22Rv1 (cell line): ENCODE measurements at regions not wholly inside any gene's neighbourhood (a gene's known extent, or its start where the extent isn't known, plus 50 kb on each side); places are given as distances from the start of the nearest gene placed in this dataset.
"Not testable (repeated sequence)": the region's sequence is repeated elsewhere in the genome, so short reads cannot be mapped to it uniquely, and the experiment has no call there.

Source experiments
- H3K27ac ChIP-seq: fragments of 450-650 bp; 2 replicates; pipeline ENCODE4 v1.5.1; 2017
- CTCF ChIP-seq: fragments of 450-650 bp; IDR thresholded peaks from 2 replicates; pipeline ENCODE4 v1.5.1; 2017; ENCODE audit warnings: mild to moderate bottlenecking
- ZFX ChIP-seq: fragments of 450-650 bp; IDR thresholded peaks from 2 replicates; pipeline ENCODE4 v1.6.1; 2017; ENCODE audit warnings: antibody characterized with exemption, borderline replicate concordance

DNA sequence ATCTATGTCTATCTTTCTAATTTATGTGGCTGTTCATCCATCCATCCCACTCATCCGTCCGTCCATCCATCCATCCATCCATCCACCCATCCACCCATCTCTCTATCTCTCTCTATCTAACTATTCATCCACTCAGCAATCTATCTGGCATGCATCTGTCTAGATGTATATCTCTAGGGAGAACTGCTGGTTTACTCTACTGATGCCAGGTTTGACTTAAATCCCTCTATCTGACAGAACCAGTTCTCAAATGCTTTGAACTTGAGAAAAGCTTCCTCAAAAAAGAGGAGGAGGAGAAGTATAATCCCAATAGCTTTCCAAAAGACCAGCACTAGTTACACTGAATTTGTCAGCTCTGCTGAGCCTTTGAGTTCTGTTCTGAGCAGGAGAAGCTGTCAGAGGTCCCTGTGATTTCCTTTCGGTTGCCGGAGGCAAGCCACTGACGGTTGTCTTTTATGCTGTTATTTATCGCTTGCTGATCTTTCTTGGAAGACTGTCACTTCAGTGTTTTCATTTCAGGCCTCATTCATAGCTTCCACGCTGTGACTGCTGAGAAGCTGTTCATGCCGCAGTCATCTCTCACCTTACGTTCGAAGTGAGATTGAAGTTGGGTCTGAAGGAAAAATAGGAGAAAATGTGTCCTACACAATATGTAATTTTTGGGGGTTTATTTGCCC is 129.4 kb upstream of the UXS1 start:
- H3K27ac ChIP-seq, result no peak overlapping the region
- TF ChIP-seq CTCF (no peak), ZFX (no peak)

DNA sequence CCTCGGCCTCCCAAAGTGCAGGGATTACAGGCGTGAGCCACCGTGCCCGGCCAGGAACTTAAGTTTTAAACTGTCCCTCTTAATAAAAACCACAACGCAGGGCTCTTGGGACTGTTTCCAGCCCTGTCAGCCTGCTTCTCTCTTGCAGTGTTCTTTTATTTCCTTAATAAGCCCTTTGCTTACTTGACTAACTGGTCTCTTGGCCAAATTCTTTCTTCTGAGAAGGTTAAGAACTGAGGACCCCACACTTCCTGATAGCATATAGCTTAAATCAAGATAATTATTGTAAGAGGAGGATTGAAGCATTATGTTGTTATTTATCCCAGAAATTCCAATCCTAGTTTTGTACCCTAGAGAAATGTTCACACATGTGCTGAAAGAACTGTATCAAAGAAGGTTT is 128.2 kb upstream of the UXS1 start:
- TF ChIP-seq CTCF (no peak), ZFX (no peak)
- no peak overlapping the region for H3K27ac ChIP-seq

- H3K27ac ChIP-seq, result not testable (repeated sequence)
Observed at GRCh38 chr2:106320439-106320838, 126.3 kb upstream of the UXS1 start.

DNA sequence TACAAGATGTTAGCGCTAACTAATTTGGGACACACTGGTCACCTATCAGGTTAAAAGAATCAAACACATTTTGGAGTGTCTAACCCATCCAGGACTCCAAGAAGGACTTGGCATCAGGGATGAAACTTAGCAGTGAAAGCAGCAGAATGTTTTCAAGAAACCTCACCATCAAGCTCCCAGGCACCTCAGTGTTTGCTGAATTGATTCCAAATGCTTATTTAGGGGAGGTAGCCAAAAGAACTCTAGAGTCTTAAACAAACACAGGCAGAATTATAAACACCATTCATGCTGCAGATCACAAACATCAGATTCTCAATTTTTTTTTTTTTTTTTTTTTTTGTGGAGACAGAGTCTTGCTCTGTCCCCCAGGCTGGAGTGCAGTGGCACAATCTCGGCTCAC is 122.8 kb upstream of the UXS1 start:
- TF ChIP-seq CTCF (no peak), ZFX (no peak)
- no peak overlapping the region for H3K27ac ChIP-seq

DNA sequence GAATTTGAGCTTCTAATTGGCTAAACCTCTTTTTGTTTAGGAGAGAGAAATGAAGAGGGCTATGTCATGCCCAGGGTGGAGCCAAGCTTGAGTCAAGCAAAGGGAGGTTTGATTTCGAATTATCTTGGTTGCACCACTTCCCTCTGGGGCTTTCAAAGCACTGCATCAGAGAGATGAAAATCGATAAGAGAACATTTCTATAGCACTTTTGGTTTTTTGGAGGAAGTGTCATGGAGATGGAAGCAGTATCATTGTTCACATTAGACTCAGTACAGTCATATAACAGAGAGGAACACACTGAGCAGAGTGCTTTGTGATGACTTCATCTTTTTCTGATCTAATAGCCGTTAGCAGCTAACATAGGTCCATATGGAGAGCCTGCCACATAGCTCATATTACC is 120.3 kb upstream of the UXS1 start:
- no peak overlapping the region for H3K27ac ChIP-seq
- TF ChIP-seq CTCF, result no peak
- no peak for TF ChIP-seq ZFX

GRCh38 chr2:106311041-106311370 is 116.9 kb upstream of the UXS1 start:
- H3K27ac ChIP-seq, result no peak overlapping the region
- no peak for TF ChIP-seq ZFX
- no peak for TF ChIP-seq CTCF

- no peak overlapping the region for H3K27ac ChIP-seq
- TF ChIP-seq ZFX, result no peak
- no peak for TF ChIP-seq CTCF
Observed at GRCh38 chr2:106307860-106308259, 113.8 kb upstream of the UXS1 start.

GRCh38 chr2:106306387-106306786 is 112.3 kb upstream of the UXS1 start:
- H3K27ac ChIP-seq, result no peak overlapping the region
- TF ChIP-seq ZFX (no peak), CTCF (no peak)
